COLO668 (cell line): ENCODE measurements at regions not wholly inside any gene's neighbourhood (a gene's known extent, or its start where the extent isn't known, plus 50 kb on each side); places are given as distances from the start of the nearest gene placed in this dataset.
A peak's percentile ranks its signal among the peaks of the same experiment; 100 is the strongest.
"Not testable (repeated sequence)": the region's sequence is repeated elsewhere in the genome, so short reads cannot be mapped to it uniquely, and the experiment has no call there.

Source experiments
- DNase-seq: peaks from one replicate; lab custom pipeline; 2025; ENCODE audit not compliant: unreplicated experiment; lab: John Stamatoyannopoulos, UW

DNA sequence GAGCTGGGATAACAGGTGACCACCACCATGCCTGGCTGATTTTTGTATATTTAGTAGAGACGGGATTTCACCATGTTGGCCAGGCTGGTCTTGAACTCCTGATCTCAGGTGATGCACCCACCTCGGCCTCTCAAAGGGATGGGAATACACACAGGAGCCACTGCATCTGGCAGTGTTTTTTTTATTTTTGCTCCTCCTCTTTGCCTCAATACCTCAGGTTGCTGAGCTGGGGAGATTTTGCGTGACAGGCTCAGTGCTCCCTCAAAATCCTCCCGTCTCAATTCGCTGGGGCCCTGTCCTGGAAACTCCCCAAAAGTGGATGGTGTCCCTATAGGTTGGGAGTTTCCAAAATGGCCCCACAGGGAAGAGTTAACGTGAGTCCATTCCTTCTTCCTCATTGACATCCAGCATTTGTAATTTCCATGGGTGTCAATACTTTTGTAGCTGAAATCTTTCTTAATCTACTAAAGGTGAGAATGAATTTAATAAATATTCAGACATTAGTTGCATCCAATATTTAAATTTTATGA lies 71.8 kb downstream of the GGTLC2 start:
- DNase-seq: no peak

DNA sequence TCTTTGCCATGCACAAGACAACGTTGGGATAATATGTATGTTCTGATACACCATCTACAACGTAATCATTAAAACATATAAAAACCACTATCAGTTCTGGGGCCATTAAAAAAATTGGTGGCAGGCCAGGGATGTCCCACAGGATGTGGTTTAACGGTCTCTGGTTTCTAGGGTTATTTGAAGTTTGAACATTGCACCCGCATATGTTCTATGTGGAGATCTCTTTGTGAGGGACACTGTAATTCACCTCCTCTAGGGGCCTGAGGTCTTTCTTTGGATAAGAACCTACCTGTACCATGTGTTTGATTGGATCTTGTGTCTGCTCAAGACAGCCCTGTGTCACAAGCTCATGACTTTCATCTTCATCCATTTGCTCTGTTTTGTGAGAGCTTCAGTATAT lies 73.2 kb downstream of the GGTLC2 start:
- DNase-seq: no peak

DNA sequence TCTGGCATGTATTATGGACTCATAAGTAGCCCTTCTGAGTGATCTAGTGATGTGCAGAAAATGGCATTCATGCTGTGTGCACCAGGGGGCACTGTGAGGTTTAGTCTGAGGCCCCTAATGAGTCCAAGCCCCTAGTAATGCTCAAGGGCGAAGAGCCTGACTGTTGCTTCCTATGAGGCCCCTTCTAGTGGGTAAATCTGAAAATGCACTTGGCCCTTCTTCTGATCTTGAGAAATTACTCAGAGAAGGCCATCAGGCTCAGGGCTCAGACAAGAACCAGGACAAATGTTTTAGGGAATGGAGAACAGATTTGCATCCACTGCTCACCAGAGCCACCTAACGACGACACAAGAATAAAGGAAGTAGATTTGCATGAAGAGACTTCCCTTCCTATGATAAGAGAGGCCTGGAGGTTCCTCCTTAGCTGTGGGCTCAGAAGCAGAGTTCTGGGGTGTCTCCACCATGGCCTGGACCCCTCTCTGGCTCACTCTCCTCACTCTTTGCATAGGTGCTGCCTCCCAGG lies 75.8 kb downstream of the GGTLC2 start:
- DNase-seq: peak; percentile 30

DNA sequence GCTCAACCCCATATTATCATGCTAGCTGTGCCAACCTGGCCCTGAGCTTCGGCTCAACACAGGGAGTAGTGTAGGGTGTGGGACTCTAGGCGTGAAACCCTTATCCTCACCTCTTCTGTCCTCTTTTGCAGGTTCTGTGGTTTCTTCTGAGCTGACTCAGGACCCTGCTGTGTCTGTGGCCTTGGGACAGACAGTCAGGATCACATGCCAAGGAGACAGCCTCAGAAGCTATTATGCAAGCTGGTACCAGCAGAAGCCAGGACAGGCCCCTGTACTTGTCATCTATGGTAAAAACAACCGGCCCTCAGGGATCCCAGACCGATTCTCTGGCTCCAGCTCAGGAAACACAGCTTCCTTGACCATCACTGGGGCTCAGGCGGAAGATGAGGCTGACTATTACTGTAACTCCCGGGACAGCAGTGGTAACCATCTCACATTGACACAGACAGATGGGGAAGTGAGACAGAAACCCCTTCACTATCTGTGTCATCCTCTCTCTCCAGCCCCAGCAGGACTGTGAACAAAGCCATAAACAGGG lies 76.4 kb downstream of the GGTLC2 start:
- DNase-seq: no peak

DNA sequence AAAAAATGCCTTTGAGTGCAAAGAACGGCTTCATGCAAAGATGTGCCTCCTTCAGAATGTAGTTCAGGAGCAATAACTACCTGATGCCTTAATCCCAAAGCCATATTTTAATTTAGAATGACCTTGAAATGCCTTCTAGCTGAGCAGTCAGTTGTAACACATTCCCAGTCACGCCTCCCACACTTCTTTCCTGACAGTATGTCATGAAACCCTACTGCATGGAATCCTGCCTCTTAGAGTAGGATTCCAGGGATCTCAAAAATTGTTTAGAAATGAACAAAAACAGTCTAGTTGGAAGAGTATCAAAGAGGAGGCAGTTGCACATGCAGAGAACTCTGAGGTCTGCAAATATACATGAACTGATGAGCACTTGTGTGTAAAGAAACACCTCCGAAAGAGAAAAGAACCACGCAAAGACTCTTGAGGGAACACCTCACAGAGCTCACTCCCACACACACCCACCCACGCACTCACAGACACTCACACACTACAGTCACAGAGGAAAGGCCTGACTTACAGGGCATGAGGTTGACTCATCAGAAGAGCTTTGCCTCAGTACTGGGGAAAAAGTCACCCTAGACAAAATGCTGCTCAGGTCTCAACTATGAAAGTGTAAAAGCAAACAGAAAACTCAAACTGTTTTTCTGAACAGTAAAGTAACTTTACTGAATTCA lies 77.4 kb downstream of the GGTLC2 start:
- no peak for DNase-seq

DNA sequence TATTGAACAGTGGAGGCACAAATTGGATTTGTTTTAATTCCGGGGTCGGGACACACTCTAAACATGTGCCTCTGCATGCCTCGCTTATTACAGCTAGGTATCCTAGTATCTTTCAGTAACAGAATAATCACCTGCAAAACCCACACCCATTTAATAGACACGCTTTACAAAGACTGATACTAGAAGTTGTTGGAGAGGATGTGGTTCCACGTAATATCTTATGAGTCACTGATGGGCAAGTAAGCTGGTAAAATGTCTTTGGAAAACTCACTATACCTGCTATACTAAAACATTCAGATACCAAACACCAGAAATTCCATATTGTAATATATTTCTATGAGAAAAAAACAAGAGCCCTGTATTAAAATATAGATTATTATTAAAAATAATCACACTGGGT lies 84.0 kb downstream of the GGTLC2 start:
- DNase-seq: no peak

DNA sequence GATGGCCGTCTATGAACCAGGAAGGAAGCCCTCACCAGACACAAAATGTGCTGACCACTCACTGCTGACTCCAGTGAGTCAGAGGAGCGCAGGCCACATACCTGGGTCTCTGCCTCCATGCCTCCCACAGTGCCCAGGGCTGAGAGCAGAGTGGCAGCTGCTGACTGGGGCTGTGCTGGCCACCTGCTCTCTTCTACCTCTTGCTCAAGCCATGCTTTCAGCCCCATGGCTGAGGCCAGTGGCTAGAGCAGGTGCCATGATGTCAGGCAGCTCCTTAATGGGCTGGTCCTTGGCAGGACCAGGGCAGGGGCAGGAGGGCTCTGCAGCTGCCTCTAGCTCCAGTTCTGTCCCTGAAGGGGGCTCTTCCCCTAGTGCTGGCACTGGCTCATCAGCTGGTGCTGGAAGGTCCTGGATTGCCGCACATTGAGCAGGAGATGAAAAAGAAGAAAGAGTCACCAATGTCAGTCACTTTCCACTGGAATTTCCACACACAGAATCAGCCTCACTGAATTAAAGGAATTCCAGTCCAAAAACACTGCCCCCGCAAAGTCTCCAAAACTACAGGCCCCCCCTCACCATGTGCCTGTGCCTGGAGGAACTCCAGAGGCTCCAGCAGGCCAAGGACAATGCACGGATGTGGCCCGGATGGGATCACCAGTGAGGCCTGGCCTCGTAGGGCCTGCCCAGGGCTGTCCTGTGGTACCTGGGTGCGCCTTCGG lies 86.4 kb downstream of the GGTLC2 start:
- DNase-seq: no peak

DNA sequence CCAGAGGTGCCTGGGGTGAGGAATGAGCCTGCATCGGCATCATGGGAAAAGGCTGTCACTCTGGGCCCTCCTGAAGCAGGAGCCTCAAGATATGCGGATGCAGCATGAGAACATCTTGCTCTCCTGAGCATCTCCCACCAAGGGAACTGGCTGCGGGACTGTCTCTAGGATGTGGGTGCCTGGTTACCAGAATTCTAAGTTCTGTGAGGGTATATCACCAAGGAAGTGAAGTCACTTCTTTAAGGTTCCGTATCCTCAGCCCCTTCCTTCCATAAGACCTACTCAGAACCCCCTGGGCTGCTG lies 86.9 kb downstream of the GGTLC2 start:
- no peak for DNase-seq

DNA sequence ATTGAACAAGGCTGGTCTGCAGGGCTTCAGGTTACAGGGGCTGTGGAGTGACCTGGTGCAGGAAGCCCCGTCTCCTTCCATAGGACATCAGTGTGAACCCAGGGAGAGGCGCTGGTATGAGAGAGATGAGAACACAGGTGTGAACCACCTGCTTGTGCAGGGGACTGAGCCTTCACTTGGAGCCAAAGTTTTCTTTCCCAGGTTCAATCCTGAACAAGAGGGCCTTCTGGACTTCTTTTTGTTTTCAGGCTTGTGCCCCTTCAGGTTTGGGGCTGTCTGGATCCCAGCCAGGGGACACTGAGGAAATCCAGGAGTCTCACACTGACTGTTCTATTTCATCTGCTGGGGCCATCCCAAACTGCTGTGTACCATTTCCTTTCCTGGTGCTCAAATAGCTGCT lies 88.6 kb downstream of the GGTLC2 start:
- DNase-seq: not testable (repeated sequence)

DNA sequence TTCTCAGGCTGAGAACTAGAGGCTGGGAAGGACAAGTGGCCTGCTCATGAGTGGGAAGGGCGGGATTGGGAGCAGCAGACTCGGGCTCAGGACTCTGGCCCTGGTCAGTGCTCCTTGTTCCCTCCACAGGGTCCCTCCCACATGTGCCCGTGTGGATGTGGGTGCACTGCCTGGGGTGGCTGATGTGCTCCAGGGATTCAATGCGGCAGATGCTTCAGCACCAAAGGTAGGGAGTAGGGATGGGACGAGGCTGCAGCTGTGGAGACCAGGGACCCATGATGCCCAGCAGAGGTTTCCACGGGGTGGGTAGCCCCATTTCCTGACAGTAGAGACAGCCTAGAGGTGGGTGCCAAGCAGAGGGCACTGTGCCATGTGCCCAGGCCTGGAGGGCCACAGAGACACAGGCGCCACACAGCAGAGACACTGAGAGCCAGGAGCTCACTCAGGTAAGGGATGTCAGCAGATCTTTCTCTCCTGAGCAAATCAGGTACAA lies 89.5 kb downstream of the GGTLC2 start:
- DNase-seq: no peak

DNA sequence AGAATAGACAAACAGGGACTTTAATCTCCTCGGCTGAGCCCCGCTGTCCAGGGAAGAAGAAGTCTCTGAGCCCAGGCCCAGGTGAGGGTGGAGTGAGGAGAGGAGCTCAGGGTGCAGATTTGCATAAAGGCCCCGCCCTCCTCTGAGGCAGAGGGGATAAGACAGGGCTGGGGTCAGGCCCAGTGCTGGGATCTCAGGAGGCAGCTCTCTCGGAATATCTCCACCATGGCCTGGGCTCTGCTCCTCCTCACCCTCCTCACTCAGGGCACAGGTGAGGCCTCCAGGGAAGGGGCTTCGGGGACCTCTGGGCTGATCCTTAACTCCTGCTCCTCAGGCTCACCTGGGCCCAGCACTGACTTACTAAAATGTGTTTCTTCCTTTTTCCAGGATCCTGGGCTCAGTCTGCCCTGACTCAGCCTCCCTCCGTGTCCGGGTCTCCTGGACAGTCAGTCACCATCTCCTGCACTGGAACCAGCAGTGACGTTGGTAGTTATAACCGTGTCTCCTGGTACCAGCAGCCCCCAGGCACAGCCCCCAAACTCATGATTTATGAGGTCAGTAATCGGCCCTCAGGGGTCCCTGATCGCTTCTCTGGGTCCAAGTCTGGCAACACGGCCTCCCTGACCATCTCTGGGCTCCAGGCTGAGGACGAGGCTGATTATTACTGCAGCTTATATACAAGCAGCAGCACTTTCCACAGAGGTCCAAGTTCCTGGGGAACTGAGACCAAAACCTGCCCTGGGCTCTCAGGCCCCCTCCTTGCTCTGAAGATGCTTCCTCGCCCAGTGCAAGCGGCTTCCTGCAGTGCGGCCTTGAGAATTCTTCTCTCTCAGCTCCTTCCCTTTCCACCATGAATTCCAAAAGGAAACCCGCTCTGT lies 90.2 kb downstream of the GGTLC2 start:
- not testable (repeated sequence) for DNase-seq

DNA sequence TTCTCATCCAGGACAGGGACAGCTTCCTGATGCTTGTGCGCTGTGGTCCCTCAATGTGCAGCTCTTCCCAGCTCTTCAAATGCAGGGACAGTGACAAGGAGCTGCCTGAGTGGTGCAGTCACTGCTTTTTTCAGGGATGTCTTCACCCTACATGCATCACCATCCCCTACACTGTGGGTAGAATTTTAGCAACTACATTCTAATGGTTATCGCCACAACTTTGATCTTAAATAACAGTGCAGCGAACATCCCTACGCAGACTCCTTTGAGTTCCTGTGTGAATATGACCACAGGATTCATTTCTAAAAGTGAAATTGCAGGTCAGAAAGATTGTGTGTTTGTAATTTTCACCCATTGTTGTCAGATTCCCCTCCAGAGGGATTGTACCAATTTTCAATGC lies 90.9 kb downstream of the GGTLC2 start:
- not testable (repeated sequence) for DNase-seq

DNA sequence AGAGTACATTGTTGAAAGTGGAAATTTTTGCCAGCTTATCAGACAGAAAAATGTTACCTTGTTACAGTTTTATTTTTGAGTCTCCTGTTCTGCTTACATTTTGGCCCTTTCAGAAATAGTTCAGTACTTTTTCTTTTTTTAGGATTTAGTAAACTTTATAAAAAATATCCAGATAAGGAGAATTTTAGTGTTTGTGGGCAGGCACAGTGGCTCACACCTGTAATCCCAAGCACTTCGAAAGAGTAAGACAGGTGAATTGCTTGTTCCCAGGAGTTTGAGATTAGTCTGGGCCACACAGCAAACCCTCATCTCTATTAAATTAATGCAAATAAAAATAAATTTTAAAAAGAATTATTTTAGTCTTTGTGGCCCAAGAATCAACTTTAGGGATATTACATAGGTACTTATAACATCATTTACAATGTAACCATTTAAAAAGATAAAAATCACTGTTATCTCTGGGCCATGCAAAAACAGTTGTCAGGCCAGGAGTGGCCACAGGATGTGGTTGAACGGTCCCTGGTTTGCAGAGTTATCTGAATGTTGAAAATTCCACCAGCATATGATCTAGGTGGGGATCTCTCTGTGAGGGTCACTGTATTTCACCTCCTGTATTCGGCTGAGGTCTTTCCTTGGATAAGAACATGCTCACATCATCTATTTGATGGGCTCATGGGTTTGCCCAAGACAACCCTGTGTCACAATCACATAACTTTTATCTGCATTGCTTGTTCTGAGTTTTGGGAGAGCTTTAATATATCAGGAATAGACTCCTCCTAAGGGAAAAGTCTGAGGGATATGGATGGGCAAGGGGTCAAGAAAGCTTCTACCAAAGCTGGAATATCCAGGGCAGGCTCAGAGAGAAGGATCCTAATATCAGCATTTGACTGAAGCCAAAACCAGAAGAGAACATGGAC lies 91.5 kb downstream of the GGTLC2 start:
- DNase-seq: no peak

DNA sequence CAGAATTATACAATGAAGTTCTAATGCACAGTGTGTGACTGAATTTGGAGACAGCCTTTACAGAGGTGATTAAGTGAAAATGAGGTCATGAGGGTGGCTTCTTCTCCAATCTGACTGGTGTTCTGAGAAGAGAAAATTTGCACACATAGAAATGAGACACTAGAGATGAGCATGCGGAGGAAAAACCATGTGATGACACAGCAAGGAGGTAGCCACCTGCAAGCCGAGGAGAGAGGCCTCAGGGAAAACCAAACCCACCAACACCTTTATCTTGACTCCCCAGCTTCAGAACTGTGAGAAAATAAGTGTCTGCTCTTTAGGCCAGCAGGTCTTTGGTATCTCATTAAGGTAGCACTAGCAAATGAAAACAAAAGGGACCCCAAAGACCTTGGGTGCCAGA lies 93.2 kb downstream of the GGTLC2 start:
- DNase-seq: no peak

DNA sequence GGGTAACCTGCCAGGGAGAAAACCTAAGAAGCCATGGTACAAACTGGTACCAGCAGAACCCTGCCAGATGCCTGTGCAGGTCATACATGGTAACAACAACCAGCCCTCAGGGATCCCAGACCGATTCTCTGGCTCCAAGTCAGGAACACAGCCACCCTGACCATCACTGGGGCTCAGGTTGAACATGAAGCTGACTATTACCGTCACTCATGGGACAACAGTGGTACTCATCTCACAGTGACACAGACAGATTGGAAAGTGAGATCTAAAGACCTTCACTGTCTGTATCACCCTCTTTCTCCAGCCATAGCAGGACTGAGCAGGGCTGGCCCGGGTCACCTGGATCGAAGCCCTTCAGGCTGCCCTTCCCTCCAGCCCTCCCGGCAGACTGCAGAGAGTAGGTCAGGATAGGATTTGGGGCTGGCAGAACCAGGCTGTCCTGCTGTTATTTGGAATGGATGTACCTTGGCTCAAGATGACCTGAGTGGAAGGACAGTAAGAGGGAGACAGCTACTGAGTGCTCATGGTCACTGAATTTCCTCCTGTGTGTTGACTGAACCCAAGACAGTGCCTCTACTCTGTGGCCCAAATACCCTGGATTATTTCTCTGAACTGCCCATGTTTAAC lies 94.7 kb downstream of the GGTLC2 start:
- DNase-seq: no peak

DNA sequence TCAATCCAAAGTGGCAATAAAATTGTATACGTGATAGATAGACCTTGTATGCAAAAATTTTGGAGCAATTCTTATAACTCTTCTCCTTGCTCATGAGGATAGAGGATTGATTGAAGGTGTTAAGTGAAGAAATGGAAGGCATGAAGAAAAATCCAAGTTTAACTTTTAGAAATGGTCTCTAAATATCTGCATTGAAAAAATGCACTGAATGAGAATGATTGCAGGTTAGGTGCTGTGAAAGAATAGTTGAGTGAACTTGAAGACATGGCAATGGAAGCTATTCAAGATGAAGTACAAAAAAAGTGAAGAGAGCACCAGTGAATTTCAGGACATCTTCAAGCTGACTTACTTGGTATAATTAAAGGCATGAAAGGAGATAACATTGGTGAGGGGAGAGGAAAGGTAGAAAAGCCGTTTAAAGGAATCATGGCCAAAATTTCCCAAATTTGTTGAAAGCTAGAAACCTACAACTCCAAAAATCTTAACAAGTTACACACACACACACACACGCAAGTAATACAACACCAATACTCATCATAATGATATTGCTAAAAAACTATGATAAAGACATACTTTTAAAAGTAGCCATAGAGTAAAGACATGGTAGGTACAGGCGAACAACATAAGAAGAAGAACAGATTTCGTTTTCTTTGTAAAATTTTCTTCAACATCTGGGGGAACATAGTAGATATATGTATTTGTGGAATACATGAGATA lies 96.3 kb downstream of the GGTLC2 start:
- no peak for DNase-seq

DNA sequence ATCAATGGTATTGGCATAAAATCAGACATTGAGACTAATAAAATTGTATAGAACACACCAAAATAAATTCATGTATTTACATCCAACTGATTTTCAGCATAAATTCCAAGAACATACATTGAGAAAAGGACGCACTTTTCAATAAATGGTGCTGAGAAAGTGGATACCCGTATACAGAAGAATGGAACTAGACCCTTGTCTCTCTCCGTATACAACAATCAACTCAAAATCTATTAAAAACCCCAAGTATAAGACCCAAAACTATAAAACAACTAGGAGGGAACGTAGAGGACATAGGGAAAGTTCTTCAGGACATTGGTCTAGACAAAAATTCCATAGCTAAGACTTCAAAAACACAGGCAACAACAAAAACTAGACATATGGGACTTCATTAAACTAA lies 97.4 kb downstream of the GGTLC2 start:
- no peak for DNase-seq

DNA sequence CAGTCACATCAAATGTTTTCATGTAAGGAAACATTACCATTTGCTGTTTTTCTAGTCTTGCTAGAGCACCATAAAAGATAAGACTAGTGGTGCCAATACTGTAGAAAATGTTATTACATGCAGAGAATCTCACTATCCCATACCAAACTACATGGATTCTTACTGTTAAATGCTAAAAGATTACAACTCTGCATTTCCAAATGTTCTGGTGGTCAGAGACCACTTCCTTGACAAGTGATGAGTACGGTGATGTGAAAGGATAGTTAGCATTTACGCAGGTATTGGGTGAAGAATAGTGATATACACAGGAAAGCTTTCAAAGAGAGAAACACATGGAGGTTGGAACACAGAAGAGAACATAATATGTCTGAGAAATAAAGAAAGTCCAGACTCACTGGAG lies 98.2 kb downstream of the GGTLC2 start:
- no peak for DNase-seq
